ENCODE measurements at regions not wholly inside any gene's neighbourhood (a gene's known extent, or its start where the extent isn't known, plus 50 kb on each side); places are given as distances from the start of the nearest gene placed in this dataset.

- FAIRE-seq (no peak), DNase-seq (ENCODE audit: insufficient read length, low spot score) (no peak)
- no peak for TF ChIP-seq POLR2A (IDR thresholded peaks at IDR 0.05; ENCODE audit: low read depth, low read length)
Observed at GRCh38 chrX:115491766-115492165, 69.2 kb upstream of the PLS3 start.

- DNase-seq (ENCODE audit: insufficient read length, low spot score) (no peak), FAIRE-seq (no peak)
- no peak for TF ChIP-seq POLR2A (IDR thresholded peaks at IDR 0.05; ENCODE audit: low read depth, low read length)
Observed at GRCh38 chrX:115493015-115493414, 68.0 kb upstream of the PLS3 start.

- no peak for FAIRE-seq
- TF ChIP-seq POLR2A (IDR thresholded peaks at IDR 0.05; ENCODE audit: low read depth, low read length) = no peak
- no peak for DNase-seq (ENCODE audit: insufficient read length, low spot score)
Observed at GRCh38 chrX:115494161-115494560, 66.8 kb upstream of the PLS3 start.

GRCh38 chrX:115499112-115499805 lies 61.7 kb upstream of the PLS3 start:
- TF ChIP-seq POLR2A (IDR thresholded peaks at IDR 0.05; ENCODE audit: low read depth, low read length) = no peak
- FAIRE-seq = no peak

GRCh38 chrX:115503099-115503498 lies 57.9 kb upstream of the PLS3 start:
- TF ChIP-seq POLR2A (IDR thresholded peaks at IDR 0.05; ENCODE audit: low read depth, low read length) = no peak
- DNase-seq (ENCODE audit: insufficient read length, low spot score) (no peak), FAIRE-seq (no peak)

More at GRCh38 chrX:115499112-115499805, 61.7 kb upstream of the PLS3 start:
- DNase-seq (ENCODE audit: insufficient read length, low spot score) = no peak

- no peak for FAIRE-seq
- no peak for DNase-seq (ENCODE audit: insufficient read length, low spot score)
- no peak for TF ChIP-seq POLR2A (IDR thresholded peaks at IDR 0.05; ENCODE audit: low read depth, low read length)
Observed at GRCh38 chrX:115504167-115504566, 56.8 kb upstream of the PLS3 start.
